ENCODE measurements at regions not wholly inside any gene's neighbourhood (a gene's known extent, or its start where the extent isn't known, plus 50 kb on each side); places are given as distances from the start of the nearest gene placed in this dataset.
"Not testable (repeated sequence)": the region's sequence is repeated elsewhere in the genome, so short reads cannot be mapped to it uniquely, and the experiment has no call there.

GRCh38 chr4:8991449-8991848 is 119.8 kb upstream of the HMX1 start:
- H3K36me3 Mint-ChIP-seq, H3K4me1 Mint-ChIP-seq, H3K27ac Mint-ChIP-seq, H3K4me3 Mint-ChIP-seq, H3K27me3 Mint-ChIP-seq, H3K9me3 Mint-ChIP-seq: not testable (repeated sequence)

- not testable (repeated sequence) for H3K4me3 Mint-ChIP-seq, H3K9me3 Mint-ChIP-seq, H3K27ac Mint-ChIP-seq, H3K36me3 Mint-ChIP-seq, H3K27me3 Mint-ChIP-seq, H3K4me1 Mint-ChIP-seq
Observed at GRCh38 chr4:8990341-8990740, 118.7 kb upstream of the HMX1 start.

GRCh38 chr4:8985786-8986185 is 114.1 kb upstream of the HMX1 start:
- not testable (repeated sequence) for H3K27ac Mint-ChIP-seq, H3K4me1 Mint-ChIP-seq, H3K9me3 Mint-ChIP-seq, H3K27me3 Mint-ChIP-seq, H3K36me3 Mint-ChIP-seq, H3K4me3 Mint-ChIP-seq

GRCh38 chr4:8984641-8985040 is 113.0 kb upstream of the HMX1 start:
- H3K9me3 Mint-ChIP-seq, H3K4me3 Mint-ChIP-seq: not testable (repeated sequence)

GRCh38 chr4:8983921-8984320 is 112.3 kb upstream of the HMX1 start:
- not testable (repeated sequence) for H3K4me3 Mint-ChIP-seq, H3K36me3 Mint-ChIP-seq, H3K9me3 Mint-ChIP-seq, H3K4me1 Mint-ChIP-seq, H3K27me3 Mint-ChIP-seq, H3K27ac Mint-ChIP-seq

More at GRCh38 chr4:8984641-8985040, 113.0 kb upstream of the HMX1 start:
- not testable (repeated sequence) for H3K4me1 Mint-ChIP-seq, H3K27me3 Mint-ChIP-seq, H3K27ac Mint-ChIP-seq, H3K36me3 Mint-ChIP-seq

GRCh38 chr4:8976466-8977128 is 105.0 kb upstream of the HMX1 start:
- H3K4me3 Mint-ChIP-seq, H3K4me1 Mint-ChIP-seq, H3K27ac Mint-ChIP-seq, H3K9me3 Mint-ChIP-seq, H3K36me3 Mint-ChIP-seq, H3K27me3 Mint-ChIP-seq: not testable (repeated sequence)

GRCh38 chr4:8972635-8973034 is 101.0 kb upstream of the HMX1 start:
- not testable (repeated sequence) for H3K9me3 Mint-ChIP-seq, H3K4me3 Mint-ChIP-seq, H3K27me3 Mint-ChIP-seq, H3K27ac Mint-ChIP-seq, H3K36me3 Mint-ChIP-seq, H3K4me1 Mint-ChIP-seq

GRCh38 chr4:8965896-8966295 is 94.3 kb upstream of the HMX1 start:
- not testable (repeated sequence) for H3K9me3 Mint-ChIP-seq, H3K27me3 Mint-ChIP-seq, H3K4me3 Mint-ChIP-seq, H3K4me1 Mint-ChIP-seq, H3K36me3 Mint-ChIP-seq, H3K27ac Mint-ChIP-seq

GRCh38 chr4:8964201-8964788 is 92.7 kb upstream of the HMX1 start:
- H3K9me3 Mint-ChIP-seq, H3K4me3 Mint-ChIP-seq, H3K4me1 Mint-ChIP-seq, H3K27me3 Mint-ChIP-seq, H3K27ac Mint-ChIP-seq, H3K36me3 Mint-ChIP-seq: not testable (repeated sequence)

- H3K9me3 Mint-ChIP-seq, H3K4me1 Mint-ChIP-seq, H3K36me3 Mint-ChIP-seq, H3K4me3 Mint-ChIP-seq, H3K27me3 Mint-ChIP-seq, H3K27ac Mint-ChIP-seq: not testable (repeated sequence)
Observed at GRCh38 chr4:8963533-8963932, 91.9 kb upstream of the HMX1 start.

GRCh38 chr4:8961343-8961742 is 89.7 kb upstream of the HMX1 start:
- H3K4me1 Mint-ChIP-seq, H3K36me3 Mint-ChIP-seq, H3K9me3 Mint-ChIP-seq, H3K4me3 Mint-ChIP-seq, H3K27ac Mint-ChIP-seq: not testable (repeated sequence)
- peaks cover 13% of the 10 kb centered on the region for H3K27me3 Mint-ChIP-seq

- not testable (repeated sequence) for H3K27ac Mint-ChIP-seq
Observed at GRCh38 chr4:8959471-8959870, 87.8 kb upstream of the HMX1 start.

GRCh38 chr4:8954001-8954400 is 82.4 kb upstream of the HMX1 start:
- not testable (repeated sequence) for H3K27ac Mint-ChIP-seq, H3K4me1 Mint-ChIP-seq, H3K4me3 Mint-ChIP-seq, H3K36me3 Mint-ChIP-seq, H3K9me3 Mint-ChIP-seq, H3K27me3 Mint-ChIP-seq

More at GRCh38 chr4:8959471-8959870, 87.8 kb upstream of the HMX1 start:
- not testable (repeated sequence) for H3K4me3 Mint-ChIP-seq, H3K36me3 Mint-ChIP-seq, H3K9me3 Mint-ChIP-seq, H3K4me1 Mint-ChIP-seq
- peaks cover 11% of the 10 kb centered on the region for H3K27me3 Mint-ChIP-seq

GRCh38 chr4:8952791-8953190 is 81.2 kb upstream of the HMX1 start:
- H3K4me1 Mint-ChIP-seq, H3K36me3 Mint-ChIP-seq, H3K27me3 Mint-ChIP-seq, H3K9me3 Mint-ChIP-seq, H3K27ac Mint-ChIP-seq, H3K4me3 Mint-ChIP-seq: not testable (repeated sequence)

GRCh38 chr4:8952109-8952508 is 80.5 kb upstream of the HMX1 start:
- H3K27ac Mint-ChIP-seq, H3K9me3 Mint-ChIP-seq, H3K27me3 Mint-ChIP-seq, H3K36me3 Mint-ChIP-seq, H3K4me3 Mint-ChIP-seq, H3K4me1 Mint-ChIP-seq: not testable (repeated sequence)

- H3K9me3 Mint-ChIP-seq, H3K27ac Mint-ChIP-seq, H3K36me3 Mint-ChIP-seq, H3K27me3 Mint-ChIP-seq, H3K4me3 Mint-ChIP-seq, H3K4me1 Mint-ChIP-seq: not testable (repeated sequence)
Observed at GRCh38 chr4:8945506-8945905, 73.9 kb upstream of the HMX1 start.

- H3K9me3 Mint-ChIP-seq, H3K27ac Mint-ChIP-seq, H3K4me3 Mint-ChIP-seq: not testable (repeated sequence)
Observed at GRCh38 chr4:8943367-8943766, 71.7 kb upstream of the HMX1 start.

More at GRCh38 chr4:8943367-8943766, 71.7 kb upstream of the HMX1 start:
- H3K27me3 Mint-ChIP-seq, H3K36me3 Mint-ChIP-seq, H3K4me1 Mint-ChIP-seq: not testable (repeated sequence)
